ENCODE measurements at regions not wholly inside any gene's neighbourhood (a gene's known extent, or its start where the extent isn't known, plus 50 kb on each side); places are given as distances from the start of the nearest gene placed in this dataset.

DNA sequence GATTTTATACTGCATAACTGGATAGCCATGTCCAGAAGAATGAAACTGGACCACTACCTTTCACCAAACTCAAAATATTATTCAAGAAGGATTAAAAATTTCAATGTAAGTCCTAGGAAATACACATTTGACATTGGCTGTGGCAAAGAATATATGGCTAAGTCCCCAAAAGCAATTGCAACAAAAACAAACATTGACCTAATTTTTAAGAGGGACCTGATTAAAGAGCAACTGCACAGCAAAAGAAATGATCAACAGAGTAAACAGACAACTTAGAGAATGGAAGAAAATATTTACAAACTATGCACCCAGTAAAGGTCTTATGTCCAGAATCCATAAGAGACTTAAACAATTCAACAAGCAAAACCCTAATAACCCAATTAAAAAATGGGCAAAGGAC is 1313.0 kb upstream of the GBE1 start:
- TF ChIP-seq RFX5 (IDR thresholded peaks at IDR 0.05) (no peak), SMC3 (IDR thresholded peaks at IDR 0.05) (no peak), ZNF302 (CRISPR knock-in tag; IDR thresholded peaks at IDR 0.05) (no peak), NR3C1 (IDR thresholded peaks at IDR 0.05) (no peak), NFE2L2 (conservative IDR thresholded peaks at IDR 0.05; ENCODE audit: low read length) (no peak), JUN (IDR thresholded peaks at IDR 0.05) (no peak), MAZ (IDR thresholded peaks at IDR 0.05; ENCODE audit: borderline replicate concordance, low read depth, low read length) (no peak), FOSB (CRISPR knock-in tag; IDR thresholded peaks at IDR 0.05) (no peak), MYC (IDR thresholded peaks at IDR 0.05; ENCODE audit: borderline replicate concordance, low read length) (no peak), KDM1A (IDR thresholded peaks at IDR 0.05; ENCODE audit: low read depth) (no peak), TP53 (CRISPR knock-in tag; IDR thresholded peaks at IDR 0.05) (no peak), HOXA7 (CRISPR knock-in tag; IDR thresholded peaks at IDR 0.05) (no peak), HDAC2 (IDR thresholded peaks at IDR 0.05) (no peak), RAD21 (conservative IDR thresholded peaks at IDR 0.05 in 1 of 2, IDR thresholded peaks at IDR 0.05 in 1 of 2) (no peak), KDM5A (IDR thresholded peaks at IDR 0.05) (no peak), SREBF2 (IDR thresholded peaks at IDR 0.05) (no peak)
- TF ChIP-seq, protein P1, sequence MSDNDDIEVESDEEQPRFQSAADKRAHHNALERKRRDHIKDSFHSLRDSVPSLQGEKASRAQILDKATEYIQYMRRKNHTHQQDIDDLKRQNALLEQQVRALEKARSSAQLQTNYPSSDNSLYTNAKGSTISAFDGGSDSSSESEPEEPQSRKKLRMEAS (IDR thresholded peaks at IDR 0.05): no peak
- TF ChIP-seq, protein P2, sequence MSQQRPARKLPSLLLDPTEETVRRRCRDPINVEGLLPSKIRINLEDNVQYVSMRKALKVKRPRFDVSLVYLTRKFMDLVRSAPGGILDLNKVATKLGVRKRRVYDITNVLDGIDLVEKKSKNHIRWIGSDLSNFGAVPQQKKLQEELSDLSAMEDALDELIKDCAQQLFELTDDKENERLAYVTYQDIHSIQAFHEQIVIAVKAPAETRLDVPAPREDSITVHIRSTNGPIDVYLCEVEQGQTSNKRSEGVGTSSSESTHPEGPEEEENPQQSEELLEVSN (IDR thresholded peaks at IDR 0.05; ENCODE audit: borderline replicate concordance, low read depth): no peak
- no peak for ATAC-seq
- ChIA-PET POLR2A (no interaction called here), CTCF (no interaction called here)
- H3K4me2 ChIP-seq: no peak overlapping the region
- no peak overlapping the region for H3K27ac ChIP-seq
- no peak for DNase-seq (ENCODE audit: low read depth in 1 of 2, low spot score in 1 of 2)
- H3K9me3 ChIP-seq: no peaks in the 10 kb centered on the region
- no peak for FAIRE-seq
- no peak overlapping the region for H3K4me3 ChIP-seq
- H3K4me1 ChIP-seq: no peaks in the 10 kb centered on the region

DNA sequence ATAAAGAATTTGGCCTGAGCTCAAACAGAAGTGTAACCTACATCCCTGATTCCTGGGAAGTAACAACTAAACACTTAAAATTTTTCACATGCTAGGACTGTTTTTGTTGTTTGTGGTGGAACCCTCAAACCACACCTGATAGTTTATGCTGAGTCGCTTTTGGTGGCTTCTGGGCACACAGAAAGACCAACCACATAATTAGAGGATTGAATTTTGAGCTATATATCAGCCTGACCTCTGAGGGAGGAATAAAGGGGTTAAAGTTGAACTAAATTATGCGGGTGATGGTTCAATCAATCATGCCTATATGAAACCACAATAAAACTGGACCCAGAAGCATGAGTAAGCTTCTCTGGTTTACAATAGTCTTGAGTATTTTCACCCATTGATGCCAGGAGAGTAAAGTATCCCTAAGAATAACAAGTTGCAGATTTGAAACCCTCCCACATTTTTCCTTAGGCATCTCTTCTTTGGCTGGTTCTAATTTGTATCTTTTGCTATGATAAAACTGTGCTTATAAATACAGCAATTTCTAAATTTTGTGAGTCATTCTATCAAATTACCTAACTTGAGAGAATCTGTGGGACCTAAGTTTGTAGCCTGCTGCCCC is 1304.5 kb upstream of the GBE1 start:
- FAIRE-seq (no peak), ATAC-seq (no peak), DNase-seq (ENCODE audit: low read depth in 1 of 2, low spot score in 1 of 2) (no peak)
- Histone ChIP-seq H3K4me1 (no peaks in the 10 kb centered on the region), H3K4me3 (no peak overlapping the region), H3K9me3 (no peaks in the 10 kb centered on the region; the same call in 2 of the 3 replicates), H3K4me2 (no peak overlapping the region), H3K27ac (no peak overlapping the region)
- WGBS (ENCODE audit: missing lambda C conversion rate): 17% methylated on average over 2 of the region's 2 CpGs
- CTCF ChIA-PET: no interaction called here
- POLR2A ChIA-PET: no interaction called here
- no peak for TF ChIP-seq USF2 (IDR thresholded peaks at IDR 0.05)
- no peak for TF ChIP-seq PHF8 (IDR thresholded peaks at IDR 0.05; ENCODE audit: borderline replicate concordance, low read depth)
- TF ChIP-seq RCOR1 (IDR thresholded peaks at IDR 0.05; ENCODE audit: low read depth, low read length): no peak
- no peak for TF ChIP-seq CBX2 (IDR thresholded peaks at IDR 0.05; ENCODE audit: borderline replicate concordance, low read depth)
- TF ChIP-seq GATA3 (IDR thresholded peaks at IDR 0.05; ENCODE audit: borderline replicate concordance): no peak
- TF ChIP-seq BHLHE40 (IDR thresholded peaks at IDR 0.05; ENCODE audit: low read depth, low read length): no peak
- no peak for TF ChIP-seq ZFP36 (IDR thresholded peaks at IDR 0.05; ENCODE audit: borderline replicate concordance, partially characterized antibody)

DNA sequence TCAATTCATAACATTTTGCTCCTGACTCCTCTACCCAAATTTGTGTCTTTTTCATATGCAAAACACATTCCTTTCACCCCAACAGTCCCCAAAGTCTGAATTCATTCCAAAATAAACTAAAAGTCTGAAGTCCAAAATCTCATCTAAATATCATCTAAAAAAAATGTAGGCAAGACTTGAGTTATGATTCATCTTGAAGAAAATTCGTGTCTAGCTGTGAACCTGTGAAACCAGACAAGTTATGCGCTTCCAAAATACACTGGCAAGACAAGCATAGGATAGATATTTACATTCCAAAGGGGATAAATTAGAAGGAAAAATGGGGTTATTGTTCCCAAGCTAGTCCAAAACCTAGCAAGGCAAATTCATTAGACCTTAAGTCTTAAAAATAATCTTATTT is 1302.0 kb upstream of the GBE1 start:
- FAIRE-seq (no peak), DNase-seq (ENCODE audit: low read depth in 1 of 2, low spot score in 1 of 2) (no peak), ATAC-seq (no peak)
- Histone ChIP-seq H3K27ac (no peak overlapping the region), H3K4me2 (no peak overlapping the region), H3K9me3 (no peaks in the 10 kb centered on the region; the same call in 2 of the 3 replicates), H3K4me3 (no peak overlapping the region), H3K4me1 (no peaks in the 10 kb centered on the region)
- WGBS (ENCODE audit: missing lambda C conversion rate): 35% methylated on average over 2 of the region's 2 CpGs
- ChIA-PET POLR2A (no interaction called here), CTCF (no interaction called here)
- TF ChIP-seq CBX2 (IDR thresholded peaks at IDR 0.05; ENCODE audit: borderline replicate concordance, low read depth) (no peak), ZC3H11A (IDR thresholded peaks at IDR 0.05) (no peak), CHD2 (IDR thresholded peaks at IDR 0.05; ENCODE audit: low read length, partially characterized antibody) (no peak), RARB (CRISPR knock-in tag; IDR thresholded peaks at IDR 0.05) (no peak), TFCP2L1 (CRISPR knock-in tag; IDR thresholded peaks at IDR 0.05) (no peak)
- TF ChIP-seq, protein P3, sequence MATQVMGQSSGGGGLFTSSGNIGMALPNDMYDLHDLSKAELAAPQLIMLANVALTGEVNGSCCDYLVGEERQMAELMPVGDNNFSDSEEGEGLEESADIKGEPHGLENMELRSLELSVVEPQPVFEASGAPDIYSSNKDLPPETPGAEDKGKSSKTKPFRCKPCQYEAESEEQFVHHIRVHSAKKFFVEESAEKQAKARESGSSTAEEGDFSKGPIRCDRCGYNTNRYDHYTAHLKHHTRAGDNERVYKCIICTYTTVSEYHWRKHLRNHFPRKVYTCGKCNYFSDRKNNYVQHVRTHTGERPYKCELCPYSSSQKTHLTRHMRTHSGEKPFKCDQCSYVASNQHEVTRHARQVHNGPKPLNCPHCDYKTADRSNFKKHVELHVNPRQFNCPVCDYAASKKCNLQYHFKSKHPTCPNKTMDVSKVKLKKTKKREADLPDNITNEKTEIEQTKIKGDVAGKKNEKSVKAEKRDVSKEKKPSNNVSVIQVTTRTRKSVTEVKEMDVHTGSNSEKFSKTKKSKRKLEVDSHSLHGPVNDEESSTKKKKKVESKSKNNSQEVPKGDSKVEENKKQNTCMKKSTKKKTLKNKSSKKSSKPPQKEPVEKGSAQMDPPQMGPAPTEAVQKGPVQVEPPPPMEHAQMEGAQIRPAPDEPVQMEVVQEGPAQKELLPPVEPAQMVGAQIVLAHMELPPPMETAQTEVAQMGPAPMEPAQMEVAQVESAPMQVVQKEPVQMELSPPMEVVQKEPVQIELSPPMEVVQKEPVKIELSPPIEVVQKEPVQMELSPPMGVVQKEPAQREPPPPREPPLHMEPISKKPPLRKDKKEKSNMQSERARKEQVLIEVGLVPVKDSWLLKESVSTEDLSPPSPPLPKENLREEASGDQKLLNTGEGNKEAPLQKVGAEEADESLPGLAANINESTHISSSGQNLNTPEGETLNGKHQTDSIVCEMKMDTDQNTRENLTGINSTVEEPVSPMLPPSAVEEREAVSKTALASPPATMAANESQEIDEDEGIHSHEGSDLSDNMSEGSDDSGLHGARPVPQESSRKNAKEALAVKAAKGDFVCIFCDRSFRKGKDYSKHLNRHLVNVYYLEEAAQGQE (IDR thresholded peaks at IDR 0.05): no peak
